IPS-NIHi11 (cell line): ENCODE measurements at regions not wholly inside any gene's neighbourhood (a gene's known extent, or its start where the extent isn't known, plus 50 kb on each side); places are given as distances from the start of the nearest gene placed in this dataset.
"Not testable (repeated sequence)": the region's sequence is repeated elsewhere in the genome, so short reads cannot be mapped to it uniquely, and the experiment has no call there.

Source experiments
- DNase-seq: peaks from one replicate; pipeline ENCODE4 v3.0.0; 2012; ENCODE audit warnings: mixed read lengths, low spot score

DNA sequence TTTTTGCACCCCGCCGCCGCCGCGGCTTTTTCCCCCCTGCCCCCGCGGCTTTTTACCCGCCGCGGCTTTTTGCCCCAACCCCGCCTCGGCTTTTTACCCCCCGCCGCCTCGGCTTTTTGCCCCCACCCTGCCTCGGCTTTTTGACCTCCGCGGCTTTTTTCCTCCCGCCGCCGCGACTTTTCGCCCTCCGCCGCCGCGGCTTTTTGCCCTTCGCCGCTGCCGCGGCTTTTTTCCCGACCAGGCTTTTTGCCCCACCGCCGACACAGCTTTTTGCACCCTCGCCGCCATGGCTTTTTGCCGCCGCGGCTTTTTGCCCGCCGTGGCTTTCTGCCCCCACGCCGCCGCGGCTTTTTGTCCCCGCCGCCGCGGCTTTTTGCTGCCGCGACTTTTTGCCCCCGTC, 137.0 kb upstream of the TP53TG3D start:
- peak; percentile 0 for DNase-seq

DNA sequence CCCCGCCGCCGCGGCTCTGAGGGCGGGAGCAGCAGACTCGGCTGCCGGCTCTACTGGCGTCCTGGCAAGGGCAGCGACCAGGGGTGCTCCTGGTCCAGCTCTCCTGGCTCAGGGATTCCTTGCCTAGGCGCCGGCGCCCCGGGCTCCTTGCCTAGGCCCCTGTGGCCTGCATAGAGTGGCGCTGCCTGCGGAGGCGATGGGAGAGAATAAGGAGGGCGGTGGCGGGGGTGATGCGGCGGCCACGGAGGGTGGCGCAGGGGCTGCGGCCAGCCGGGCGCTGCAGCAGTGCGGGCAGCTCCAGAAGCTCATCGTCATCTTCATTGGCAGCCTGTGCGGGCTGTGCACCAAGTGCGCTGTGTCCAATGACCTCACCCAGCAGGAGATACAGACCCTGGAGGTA, 136.6 kb upstream of the TP53TG3D start:
- DNase-seq = not testable (repeated sequence)

DNA sequence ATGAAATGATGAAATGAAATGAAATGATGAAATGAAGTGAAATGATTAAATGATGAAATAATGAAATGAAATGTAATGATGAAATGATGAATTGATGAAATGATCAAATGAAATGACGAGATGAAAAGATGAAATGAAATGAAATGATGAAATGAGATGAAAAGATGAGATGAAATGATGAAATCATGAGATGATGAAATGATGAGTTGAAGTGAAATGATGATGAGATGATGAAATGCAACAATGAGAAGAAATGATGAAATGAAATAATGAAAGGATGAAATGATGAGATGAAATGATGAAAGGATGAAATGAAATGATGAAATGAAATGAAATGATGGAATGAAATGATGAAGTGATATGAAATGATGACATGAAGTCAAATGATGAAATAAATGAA, 132.7 kb upstream of the TP53TG3D start:
- DNase-seq = not testable (repeated sequence)

DNA sequence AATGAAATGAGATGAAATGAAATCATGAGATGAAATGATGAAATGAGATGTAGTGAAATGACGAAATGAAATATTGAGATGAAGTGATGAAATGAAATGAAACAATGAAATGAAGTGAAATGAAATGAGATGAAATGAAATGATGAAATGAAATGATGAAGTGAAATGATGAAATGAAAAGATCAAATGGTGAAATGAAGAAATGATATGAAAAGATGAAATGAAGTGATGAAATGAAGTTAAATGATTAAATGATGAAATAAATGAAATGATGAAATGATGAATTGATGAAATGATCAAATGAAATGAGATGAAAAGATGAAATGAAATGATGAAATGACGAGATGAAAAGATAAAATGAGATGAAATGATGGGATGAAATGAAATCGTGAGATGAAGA, 132.3 kb upstream of the TP53TG3D start:
- not testable (repeated sequence) for DNase-seq

GRCh38 chr16:32121273-32121900, 131.7 kb upstream of the TP53TG3D start:
- DNase-seq = not testable (repeated sequence)

GRCh38 chr16:32152434-32152833, 100.7 kb upstream of the TP53TG3D start:
- DNase-seq = not testable (repeated sequence)

GRCh38 chr16:32187918-32188669, 65.0 kb upstream of the TP53TG3D start:
- DNase-seq = not testable (repeated sequence)

DNA sequence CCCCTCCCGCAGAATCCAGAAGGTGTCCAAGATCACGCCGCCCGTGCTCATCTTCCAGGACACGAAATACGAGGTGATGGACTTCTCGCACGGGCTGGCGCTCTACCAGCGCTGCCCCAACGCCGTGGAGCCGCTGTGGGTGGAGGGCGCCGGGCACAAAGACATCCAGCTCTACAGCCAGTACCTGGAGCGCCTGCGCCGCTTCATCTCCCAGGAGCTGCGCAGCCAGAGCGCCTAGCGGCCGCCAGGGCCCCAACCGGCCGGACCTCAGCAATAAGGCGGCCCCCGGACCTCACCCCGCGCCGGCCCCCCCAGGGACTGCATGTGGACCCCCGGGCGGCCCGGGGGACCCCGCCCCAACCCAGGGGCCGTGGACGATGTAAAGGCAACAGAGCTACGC, 50.5 kb upstream of the TP53TG3D start:
- not testable (repeated sequence) for DNase-seq
